GM18519 (cell line): ENCODE measurements at regions not wholly inside any gene's neighbourhood (a gene's known extent, or its start where the extent isn't known, plus 50 kb on each side); places are given as distances from the start of the nearest gene placed in this dataset.

Experiments
- ATAC-seq: cut with Tn5 transposase; IDR thresholded peaks from one replicate; pipeline ENCODE4 v1.9.1; 2021; ENCODE audit warnings: mild to moderate bottlenecking, moderate library complexity; ENCODE audit not compliant: unreplicated experiment, low FRiP score

DNA sequence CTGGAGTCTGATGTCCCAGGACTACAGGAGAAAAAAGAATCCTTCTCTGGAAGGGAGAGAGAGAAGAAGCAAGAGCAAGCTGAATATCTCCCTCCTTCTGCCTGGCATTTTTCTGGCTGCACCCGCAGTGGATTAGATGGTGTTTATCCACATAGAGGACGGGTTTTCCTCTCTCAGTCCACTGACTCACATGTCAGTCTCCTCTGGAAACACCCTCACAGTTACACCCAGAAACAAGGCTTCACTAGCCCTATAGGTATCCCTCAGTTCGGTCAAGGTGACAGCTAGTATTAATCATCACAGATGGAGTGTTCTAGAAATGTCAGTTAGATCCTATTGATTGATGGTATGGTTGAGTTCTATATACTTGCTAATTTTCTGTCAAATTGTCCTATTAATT, 87.9 kb downstream of the RHOU start:
- ATAC-seq, result no peak

DNA sequence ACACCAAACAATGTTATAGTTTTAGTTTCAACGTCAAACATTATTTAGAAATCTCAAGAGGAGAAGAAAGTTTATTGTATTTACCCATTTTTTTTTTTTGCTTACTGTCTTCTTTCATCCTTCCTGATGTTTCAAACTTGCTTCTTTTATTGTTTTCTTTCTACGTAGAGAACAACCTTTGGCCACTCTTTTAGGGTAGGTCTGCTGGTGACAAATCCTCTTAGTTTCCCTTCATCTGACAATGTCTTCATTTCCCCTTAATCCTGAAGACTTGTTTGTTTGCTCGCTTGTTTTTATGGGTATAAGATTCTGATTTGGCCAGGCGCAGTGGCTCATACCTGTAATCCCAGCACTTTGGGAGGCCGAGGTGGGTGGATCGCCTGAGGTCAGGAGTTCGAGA, 89.1 kb downstream of the RHOU start:
- no peak for ATAC-seq

DNA sequence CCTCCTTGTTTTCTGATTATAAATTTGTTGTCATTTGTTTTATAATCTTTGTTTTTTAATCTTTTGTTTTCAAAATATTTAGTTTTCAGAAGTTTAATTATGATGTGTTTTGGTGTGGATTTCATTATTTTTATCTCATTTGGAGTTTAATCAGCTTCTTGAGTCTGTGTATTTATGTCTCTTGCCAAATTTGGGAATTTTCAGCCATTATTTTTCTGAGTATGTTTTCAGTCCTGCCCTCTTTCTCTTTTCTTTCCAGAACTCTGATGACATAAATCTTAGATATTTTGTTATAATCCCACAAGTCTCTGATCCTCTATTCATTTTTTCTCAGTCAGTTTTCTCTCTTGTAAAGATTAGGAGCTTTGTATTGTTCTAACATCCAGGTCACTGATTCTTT, 89.8 kb downstream of the RHOU start:
- no peak for ATAC-seq

- no peak for ATAC-seq
These were observed 90.7 kb downstream of the RHOU start for GRCh38 chr1:228825840-228826484.

DNA sequence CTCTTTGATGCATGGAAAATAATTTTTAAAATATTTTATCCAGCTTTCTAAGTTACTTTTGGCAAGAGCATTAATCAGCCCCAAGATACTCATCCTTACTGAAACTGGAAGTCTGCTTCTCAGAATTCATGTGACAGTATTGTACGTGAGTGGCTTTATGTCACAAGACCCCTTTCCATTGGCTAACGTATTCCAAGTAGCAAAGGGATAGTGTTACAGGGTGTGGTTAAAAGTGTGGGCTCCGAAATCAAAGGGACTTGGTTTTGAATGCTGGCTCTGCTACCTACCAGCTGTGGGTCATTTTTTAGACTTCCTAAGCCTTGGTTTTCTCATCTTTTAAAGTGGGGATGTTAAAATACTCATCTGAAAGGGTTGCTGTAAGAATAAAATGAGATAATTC, 91.7 kb downstream of the RHOU start:
- ATAC-seq, result no peak

DNA sequence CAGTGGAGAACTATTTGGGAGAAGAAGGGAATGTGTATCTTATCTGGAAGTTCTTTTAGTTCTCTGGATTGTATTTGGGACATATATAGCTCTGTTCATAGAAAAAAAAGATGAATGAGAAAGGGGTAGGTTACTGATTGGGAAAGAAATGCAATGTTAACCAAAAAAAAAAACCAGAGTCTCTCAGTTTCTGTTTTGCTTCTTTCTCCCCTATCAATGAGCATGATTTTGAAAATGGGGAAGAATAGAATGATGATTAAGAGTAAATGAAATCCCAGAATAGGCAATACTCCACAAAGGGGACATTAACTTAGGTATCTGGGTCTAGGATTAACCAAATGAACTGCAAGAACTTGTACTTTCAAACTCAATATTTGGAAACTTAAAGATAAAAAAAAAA, 92.9 kb downstream of the RHOU start:
- no peak for ATAC-seq

GRCh38 chr1:228830185-228830953, 95.1 kb downstream of the RHOU start:
- no peak for ATAC-seq

GRCh38 chr1:228830954-228831481, 95.7 kb downstream of the RHOU start:
- ATAC-seq, result peak; percentile 49

DNA sequence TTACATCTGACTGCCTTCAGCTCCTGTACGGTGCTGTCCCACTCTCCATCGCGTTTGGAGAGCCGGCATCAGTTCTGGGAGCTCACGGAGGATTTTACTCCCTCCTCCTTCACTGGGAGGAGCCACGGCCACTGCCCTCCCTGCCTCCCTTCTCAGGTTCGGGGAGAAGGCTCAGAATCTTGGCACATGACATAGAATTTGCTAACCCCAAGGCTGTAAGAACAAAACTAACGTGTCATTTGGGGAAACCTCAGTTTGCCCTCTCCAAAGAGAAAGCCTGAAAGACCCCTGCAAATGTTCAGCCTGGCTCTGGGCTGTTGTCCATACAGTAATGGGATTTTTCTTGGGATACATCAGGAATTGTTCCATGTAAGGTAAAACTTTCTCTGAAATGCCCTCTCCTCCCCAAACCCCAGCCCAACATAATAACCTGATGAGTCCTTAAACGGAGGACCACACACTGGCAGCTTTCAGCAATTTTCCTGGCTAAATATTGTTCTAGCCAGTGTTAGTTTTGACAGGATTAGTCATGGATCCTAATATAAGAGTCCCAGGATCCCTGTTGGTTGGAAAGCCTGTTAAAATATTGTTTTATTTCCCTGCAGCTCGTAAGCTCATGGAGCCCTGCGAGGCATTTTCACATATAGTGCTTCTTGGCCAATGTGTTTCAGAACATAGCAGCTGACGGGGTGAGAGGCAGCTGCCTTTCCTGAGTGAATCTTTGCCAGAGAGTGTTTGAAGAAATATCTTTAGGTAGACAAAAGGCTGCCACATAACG, 98.8 kb downstream of the RHOU start:
- ATAC-seq, result no peak

DNA sequence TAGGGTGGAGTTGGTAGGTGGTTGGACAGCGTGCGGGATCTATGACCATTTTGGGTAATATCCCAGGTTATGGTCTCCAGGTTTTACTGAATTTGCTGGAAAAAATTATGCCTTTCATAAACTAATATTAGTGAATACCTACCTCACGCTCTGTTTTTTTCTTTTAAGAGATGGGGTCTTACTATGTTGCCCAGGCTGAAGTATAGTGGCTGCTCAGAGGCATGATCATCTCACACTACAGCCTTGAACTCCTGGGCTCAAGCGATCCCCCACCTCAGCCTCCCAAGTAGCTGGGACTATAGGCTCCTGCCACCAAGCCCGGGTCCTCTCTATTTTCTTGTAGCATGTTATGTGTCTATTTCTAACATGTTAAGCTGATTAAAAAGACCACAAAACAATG, 100.2 kb downstream of the RHOU start:
- no peak for ATAC-seq

DNA sequence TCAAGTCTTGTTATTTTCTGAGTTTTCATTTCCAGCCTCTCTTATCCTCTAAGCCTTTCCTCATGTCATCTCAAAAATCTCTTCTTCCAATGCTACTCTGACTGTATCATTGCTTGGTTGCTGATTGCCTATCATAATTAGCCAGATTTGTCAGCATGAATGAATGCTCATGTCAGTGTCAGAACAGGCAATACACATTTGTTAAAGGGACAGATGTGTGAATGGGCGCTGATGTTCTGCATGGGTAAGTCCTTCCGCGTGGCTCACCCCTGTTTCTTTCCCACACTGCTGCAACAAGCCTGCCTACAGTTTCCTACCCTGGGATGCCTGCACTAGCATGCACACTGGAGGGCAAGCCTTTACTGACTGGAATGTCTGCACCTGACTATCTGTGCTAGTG, 100.6 kb downstream of the RHOU start:
- ATAC-seq, result no peak

GRCh38 chr1:228836427-228836826, 101.1 kb downstream of the RHOU start:
- ATAC-seq, result no peak

DNA sequence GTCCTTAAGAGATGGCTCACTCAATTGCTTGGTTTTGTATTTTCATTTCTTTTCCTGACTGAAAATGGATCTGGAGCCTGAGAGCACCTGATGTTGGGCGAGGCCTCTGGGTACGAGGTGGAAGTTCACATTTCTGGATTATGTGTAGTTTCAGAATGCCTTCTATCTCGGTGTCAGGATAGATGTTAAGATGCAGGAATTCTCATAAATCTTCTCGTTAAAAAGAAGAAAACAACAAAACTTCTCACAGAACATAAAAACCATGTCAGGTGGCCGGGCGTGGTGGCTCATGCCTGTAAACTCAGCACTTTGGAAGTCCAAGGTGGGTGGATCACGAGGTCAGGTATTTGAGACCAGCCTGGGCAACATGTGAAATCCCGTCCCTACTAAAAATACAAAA, 101.8 kb downstream of the RHOU start:
- ATAC-seq, result no peak

DNA sequence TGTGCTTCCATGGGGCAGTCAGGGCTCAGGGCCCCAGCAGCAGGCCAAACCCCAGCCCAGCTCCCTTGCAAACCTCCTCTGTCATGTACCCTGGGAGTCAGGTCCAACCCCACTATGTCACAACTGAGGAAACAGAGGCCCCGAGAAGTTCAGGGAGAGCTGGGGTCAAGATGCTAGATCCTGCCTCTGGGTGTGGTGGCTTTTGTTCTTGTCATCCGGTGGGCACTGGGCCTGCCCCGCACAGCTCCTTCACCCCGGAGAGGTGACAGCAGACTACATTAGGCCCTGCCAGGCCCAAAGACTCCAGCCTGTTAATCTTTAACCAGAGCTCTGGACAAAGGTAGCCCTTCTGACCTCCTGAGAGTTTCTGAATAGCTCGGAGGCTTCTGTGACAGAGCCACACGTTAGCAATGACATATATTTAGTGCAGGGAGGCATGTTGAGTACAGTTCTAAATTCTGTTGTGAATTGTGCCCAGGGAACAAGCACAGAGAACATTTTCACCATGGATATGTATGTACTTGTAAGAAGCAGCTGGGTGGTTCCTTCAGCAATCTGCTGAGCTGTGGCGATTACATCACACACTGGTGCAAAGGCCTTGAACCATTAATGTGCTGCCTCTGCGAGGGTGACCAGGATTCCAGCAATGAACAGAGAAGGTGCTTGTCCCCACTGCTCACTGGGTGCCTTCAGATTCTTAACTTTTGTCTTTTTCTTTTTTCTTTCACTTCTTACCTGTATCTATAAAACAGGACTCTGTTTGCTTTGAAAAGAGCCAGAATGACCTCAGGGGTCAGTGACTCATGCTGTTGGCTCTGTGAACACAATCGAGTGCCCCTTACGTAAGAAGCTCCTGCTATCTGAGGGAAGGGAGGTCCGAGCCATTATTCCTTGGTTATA, 102.8 kb downstream of the RHOU start:
- no peak for ATAC-seq

DNA sequence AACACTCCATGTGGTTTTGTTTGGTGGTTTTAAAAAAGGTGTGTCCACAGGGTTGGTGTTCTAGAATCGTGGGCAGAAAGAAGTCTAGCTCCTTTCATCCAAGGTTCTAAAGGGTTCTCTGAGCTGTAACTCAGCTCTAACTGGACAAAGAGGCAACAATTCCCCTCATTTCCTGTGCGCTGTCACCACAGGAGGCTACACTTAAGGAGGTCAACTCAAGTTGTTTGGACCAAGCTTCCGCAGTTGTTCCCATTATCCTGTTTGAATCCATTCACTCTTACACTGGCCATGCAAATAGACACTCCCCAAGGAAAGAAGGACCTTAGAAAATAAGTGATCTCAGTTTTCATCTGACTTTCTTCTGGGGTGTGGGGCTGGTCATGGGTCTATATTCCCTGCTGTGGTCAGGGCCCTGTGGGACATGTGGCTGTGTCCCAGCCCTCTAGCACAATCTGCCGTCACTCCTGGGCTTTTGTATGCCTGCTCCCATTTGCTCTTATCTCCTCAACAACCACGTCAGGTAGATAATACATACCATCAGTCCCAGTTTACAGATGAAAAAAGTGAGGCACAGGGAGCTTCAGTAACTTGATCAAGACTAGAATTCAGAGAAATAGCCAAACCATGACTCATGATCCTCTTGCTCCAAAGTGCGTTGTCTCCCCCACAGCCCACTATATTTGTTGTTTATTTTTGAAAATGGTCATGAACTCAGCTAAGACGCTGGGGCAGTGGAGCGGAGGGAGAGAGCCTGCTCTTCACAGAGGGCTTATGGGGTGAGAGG, 103.6 kb downstream of the RHOU start:
- ATAC-seq, result no peak

DNA sequence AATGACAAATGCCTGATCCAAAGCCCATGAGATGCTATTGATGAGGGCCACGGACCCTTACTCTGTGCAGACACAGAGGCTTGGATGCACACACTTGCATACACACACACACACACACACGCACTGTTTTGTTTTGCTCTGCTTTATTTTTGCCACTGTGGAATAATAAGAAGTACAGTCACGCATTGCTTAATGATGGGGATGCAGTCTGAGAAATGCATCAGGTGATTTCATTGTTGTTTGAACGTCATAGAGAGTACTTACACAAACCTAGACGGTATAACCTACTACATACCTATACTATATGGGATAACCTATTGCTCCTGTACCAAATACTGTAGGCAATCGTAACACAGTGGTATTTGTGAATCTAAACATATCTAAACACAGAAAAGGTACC, 104.4 kb downstream of the RHOU start:
- no peak for ATAC-seq

- ATAC-seq, result no peak
These were observed 106.4 kb downstream of the RHOU start for GRCh38 chr1:228841632-228842031.

GRCh38 chr1:228842094-228842775, 107.0 kb downstream of the RHOU start:
- ATAC-seq, result no peak

DNA sequence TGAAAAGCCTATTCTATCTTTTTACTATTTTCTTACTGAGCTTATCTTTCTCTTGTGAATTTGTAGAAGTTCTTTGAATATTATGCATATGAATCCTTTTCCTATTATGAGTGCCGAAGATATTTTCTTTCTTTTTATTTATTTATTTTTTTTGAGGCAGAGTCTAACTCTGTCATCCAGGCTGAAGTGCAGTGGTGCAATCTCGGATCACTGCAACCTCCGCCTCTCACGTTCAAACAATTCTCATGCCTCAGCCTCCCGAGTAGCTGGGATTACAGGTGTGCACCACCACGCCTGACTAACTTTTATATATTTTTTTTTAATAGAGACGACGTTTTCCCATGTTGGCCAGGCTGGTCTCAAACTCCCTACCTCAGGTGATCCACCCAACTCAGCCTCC, 109.8 kb downstream of the RHOU start:
- ATAC-seq, result no peak
